ENCODE measurements at regions not wholly inside any gene's neighbourhood (a gene's known extent, or its start where the extent isn't known, plus 50 kb on each side); places are given as distances from the start of the nearest gene placed in this dataset.

GRCh38 chr6:125491860-125492618 lies 190.3 kb upstream of the HDDC2 start:
- no peak for DNase-seq (ENCODE audit: low spot score)

- DNase-seq (ENCODE audit: low spot score): no peak
These were observed 196.8 kb upstream of the HDDC2 start for GRCh38 chr6:125498606-125499005.

GRCh38 chr6:125499535-125499934 lies 197.8 kb upstream of the HDDC2 start:
- DNase-seq (ENCODE audit: low spot score): no peak

GRCh38 chr6:125503181-125503580 lies 201.4 kb upstream of the HDDC2 start:
- no peak for DNase-seq (ENCODE audit: low spot score)

- no peak for DNase-seq (ENCODE audit: low spot score)
These were observed 206.4 kb upstream of the HDDC2 start for GRCh38 chr6:125507987-125508655.

- DNase-seq (ENCODE audit: low spot score): no peak
These were observed 207.0 kb upstream of the HDDC2 start for GRCh38 chr6:125508793-125509192.

- DNase-seq (ENCODE audit: low spot score): no peak
These were observed 207.7 kb upstream of the HDDC2 start for GRCh38 chr6:125509477-125509876.

- DNase-seq (ENCODE audit: low spot score): no peak
These were observed 208.6 kb upstream of the HDDC2 start for GRCh38 chr6:125510405-125510804.

- DNase-seq (ENCODE audit: low spot score): no peak
These were observed 210.1 kb upstream of the HDDC2 start for GRCh38 chr6:125511809-125512396.

GRCh38 chr6:125512621-125513020 lies 210.9 kb upstream of the HDDC2 start:
- DNase-seq (ENCODE audit: low spot score): no peak

GRCh38 chr6:125513978-125514377 lies 212.2 kb upstream of the HDDC2 start:
- DNase-seq (ENCODE audit: low spot score): no peak

- DNase-seq (ENCODE audit: low spot score): no peak
These were observed 214.9 kb upstream of the HDDC2 start for GRCh38 chr6:125516644-125517043.

GRCh38 chr6:125519367-125519766 lies 217.6 kb upstream of the HDDC2 start:
- no peak for DNase-seq (ENCODE audit: low spot score)

GRCh38 chr6:125524356-125524755 lies 222.6 kb upstream of the HDDC2 start:
- no peak for DNase-seq (ENCODE audit: low spot score)

- DNase-seq (ENCODE audit: low spot score): no peak
These were observed 223.3 kb upstream of the HEY2 start for GRCh38 chr6:125526007-125526720.

GRCh38 chr6:125528621-125529041 lies 220.8 kb upstream of the HEY2 start:
- DNase-seq (ENCODE audit: low spot score): no peak

- no peak for DNase-seq (ENCODE audit: low spot score)
These were observed 220.4 kb upstream of the HEY2 start for GRCh38 chr6:125529061-125529460.

- no peak for DNase-seq (ENCODE audit: low spot score)
These were observed 215.6 kb upstream of the HEY2 start for GRCh38 chr6:125533710-125534397.

- no peak for DNase-seq (ENCODE audit: low spot score)
These were observed 214.8 kb upstream of the HEY2 start for GRCh38 chr6:125534430-125535263.

GRCh38 chr6:125537090-125537489 lies 212.3 kb upstream of the HEY2 start:
- DNase-seq (ENCODE audit: low spot score): no peak

- no peak for DNase-seq (ENCODE audit: low spot score)
These were observed 209.5 kb upstream of the HEY2 start for GRCh38 chr6:125539892-125540291.

Data from AG08396 (cell line).